ENCODE measurements at regions not wholly inside any gene's neighbourhood (a gene's known extent, or its start where the extent isn't known, plus 50 kb on each side); places are given as distances from the start of the nearest gene placed in this dataset.

GRCh38 chr6:108734271-108734922 lies 113.8 kb upstream of the ARMC2 start:
- DNase-seq (ENCODE audit: low read depth) = no peak

- DNase-seq (ENCODE audit: low read depth) = no peak
These were observed 112.8 kb upstream of the ARMC2 start for GRCh38 chr6:108735310-108736001.

- no peak for DNase-seq (ENCODE audit: low read depth)
These were observed 112.2 kb upstream of the ARMC2 start for GRCh38 chr6:108736002-108736361.

GRCh38 chr6:108736832-108737231 lies 111.4 kb upstream of the ARMC2 start:
- DNase-seq (ENCODE audit: low read depth) = peak; percentile 74

- peak; percentile 91 for DNase-seq (ENCODE audit: low read depth)
These were observed 110.4 kb upstream of the ARMC2 start for GRCh38 chr6:108737594-108738546.

GRCh38 chr6:108738684-108739416 lies 109.4 kb upstream of the ARMC2 start:
- DNase-seq (ENCODE audit: low read depth) = no peak

GRCh38 chr6:108739496-108740330 lies 108.5 kb upstream of the ARMC2 start:
- no peak for DNase-seq (ENCODE audit: low read depth)

GRCh38 chr6:108741331-108741989 lies 106.8 kb upstream of the ARMC2 start:
- DNase-seq (ENCODE audit: low read depth) = no peak

- no peak for DNase-seq (ENCODE audit: low read depth)
These were observed 106.2 kb upstream of the ARMC2 start for GRCh38 chr6:108742041-108742440.

- DNase-seq (ENCODE audit: low read depth) = no peak
These were observed 103.8 kb upstream of the ARMC2 start for GRCh38 chr6:108744244-108744972.

GRCh38 chr6:108744996-108745395 lies 103.2 kb upstream of the ARMC2 start:
- DNase-seq (ENCODE audit: low read depth) = no peak

- no peak for DNase-seq (ENCODE audit: low read depth)
These were observed 102.4 kb upstream of the ARMC2 start for GRCh38 chr6:108745664-108746336.

- DNase-seq (ENCODE audit: low read depth) = no peak
These were observed 101.9 kb upstream of the ARMC2 start for GRCh38 chr6:108746366-108746765.

GRCh38 chr6:108746836-108747575 lies 101.2 kb upstream of the ARMC2 start:
- no peak for DNase-seq (ENCODE audit: low read depth)

GRCh38 chr6:108748055-108748454 lies 100.2 kb upstream of the ARMC2 start:
- DNase-seq (ENCODE audit: low read depth) = no peak

GRCh38 chr6:108748959-108749358 lies 99.3 kb upstream of the ARMC2 start:
- DNase-seq (ENCODE audit: low read depth) = peak; percentile 38

GRCh38 chr6:108750801-108751200 lies 97.4 kb upstream of the ARMC2 start:
- DNase-seq (ENCODE audit: low read depth) = peak; percentile 14

- no peak for DNase-seq (ENCODE audit: low read depth)
These were observed 96.9 kb upstream of the ARMC2 start for GRCh38 chr6:108751282-108751681.

Measured in amniotic epithelial cell (primary cell).